Activated CD8-positive, alpha-beta T cell treated with anti-CD3 and anti-CD28 coated beads, Interleukin-2, amount 10 ng/mL, durations not matched to agents 7 days and 5 days (primary cell): ENCODE measurements at regions not wholly inside any gene's neighbourhood (a gene's known extent, or its start where the extent isn't known, plus 50 kb on each side); places are given as distances from the start of the nearest gene placed in this dataset.

Experiments used
- ATAC-seq: fragments of 150-1000 bp; cut with Tn5 transposase; one replicate; pipeline ENCODE4 v1.10.0; 2021; ENCODE audit warnings: moderate library complexity
- CTCF ChIA-PET: fragments of 350-600 bp; sonication (Branson Sonifier 250); formaldehyde crosslinking; loops from one replicate; lab custom pipeline; 2021; ENCODE audit warnings: antibody characterized with exemption; lab: Charles Lee
- POLR2A ChIA-PET: fragments of 350-600 bp; sonication (Branson Sonifier 250); formaldehyde crosslinking; loops from one replicate; lab custom pipeline; 2021; ENCODE audit warnings: antibody characterized with exemption; lab: Charles Lee
- DNase-seq: peaks from one replicate; pipeline ENCODE4 v3.0.0-alpha.2; 2020
- H3K27ac Mint-ChIP-seq: one replicate; pipeline ENCODE4 v1.8.0; 2021; ENCODE audit warnings: mild to moderate bottlenecking, mixed read lengths
- H3K27me3 Mint-ChIP-seq: one replicate; pipeline ENCODE4 v1.8.0; 2021; ENCODE audit warnings: low read depth, mixed read lengths
- H3K36me3 Mint-ChIP-seq: one replicate; pipeline ENCODE4 v1.8.0; 2021; ENCODE audit warnings: low read depth, mixed read lengths
- H3K4me1 Mint-ChIP-seq: one replicate; pipeline ENCODE4 v1.8.0; 2021; ENCODE audit warnings: low read depth, mixed read lengths
- H3K4me3 Mint-ChIP-seq: one replicate; pipeline ENCODE4 v1.8.0; 2021; ENCODE audit warnings: mild to moderate bottlenecking, mixed read lengths
- H3K9me3 Mint-ChIP-seq: one replicate; pipeline ENCODE4 v1.8.0; 2022; ENCODE audit warnings: mixed read lengths; ENCODE audit not compliant: insufficient read depth

GRCh38 chr2:104408266-104408665 lies 445.6 kb upstream of the POU3F3 start:
- ATAC-seq, result no peak
- no peak overlapping the region for H3K27ac Mint-ChIP-seq
- H3K4me1 Mint-ChIP-seq, result no peaks in the 10 kb centered on the region
- no peaks in the 10 kb centered on the region for H3K27me3 Mint-ChIP-seq
- no peak overlapping the region for H3K4me3 Mint-ChIP-seq
- CTCF ChIA-PET, result no interaction called here
- H3K9me3 Mint-ChIP-seq, result no peaks in the 10 kb centered on the region
- POLR2A ChIA-PET, result no interaction called here
- H3K36me3 Mint-ChIP-seq, result no peaks in the 10 kb centered on the region
- DNase-seq, result no peak

DNA sequence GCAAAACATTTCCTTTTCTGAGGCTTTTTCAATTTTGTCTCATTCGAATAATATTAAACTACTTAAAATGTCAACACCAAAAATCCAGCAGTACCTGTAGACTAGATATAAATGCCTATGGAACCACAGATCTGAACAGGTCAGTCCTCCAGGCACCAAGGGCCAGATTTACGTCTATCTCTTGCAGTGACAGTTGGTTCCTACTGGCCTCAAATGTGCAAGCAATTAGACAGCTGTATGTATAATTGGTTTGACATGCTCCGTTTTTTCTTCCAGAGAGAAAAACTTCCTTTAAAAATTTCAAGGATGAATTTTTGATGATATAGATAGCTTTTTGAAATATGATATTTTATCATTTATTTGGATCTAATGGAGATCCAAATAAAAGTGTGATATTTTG lies 443.8 kb upstream of the POU3F3 start:
- Mint-ChIP-seq H3K27ac (no peak overlapping the region), H3K9me3 (no peaks in the 10 kb centered on the region), H3K4me1 (no peaks in the 10 kb centered on the region), H3K36me3 (no peaks in the 10 kb centered on the region), H3K4me3 (no peak overlapping the region), H3K27me3 (no peaks in the 10 kb centered on the region)
- ChIA-PET CTCF (no interaction called here), POLR2A (no interaction called here)
- ATAC-seq (no peak), DNase-seq (no peak)

- ATAC-seq (no peak), DNase-seq (peak; percentile 39)
- no peaks in the 10 kb centered on the region for H3K9me3 Mint-ChIP-seq
- H3K4me1 Mint-ChIP-seq, result no peaks in the 10 kb centered on the region
- no peak overlapping the region for H3K27ac Mint-ChIP-seq
- CTCF ChIA-PET, result no interaction called here
- no peak overlapping the region for H3K4me3 Mint-ChIP-seq
- POLR2A ChIA-PET, result no interaction called here
- no peaks in the 10 kb centered on the region for H3K27me3 Mint-ChIP-seq
- no peaks in the 10 kb centered on the region for H3K36me3 Mint-ChIP-seq
Observed at GRCh38 chr2:104412384-104412783, 441.5 kb upstream of the POU3F3 start.

GRCh38 chr2:104413890-104414289 lies 440.0 kb upstream of the POU3F3 start:
- DNase-seq (no peak), ATAC-seq (no peak)
- no peaks in the 10 kb centered on the region for H3K27me3 Mint-ChIP-seq
- H3K4me1 Mint-ChIP-seq, result no peaks in the 10 kb centered on the region
- no peaks in the 10 kb centered on the region for H3K9me3 Mint-ChIP-seq
- ChIA-PET POLR2A (no interaction called here), CTCF (no interaction called here)
- no peak overlapping the region for H3K27ac Mint-ChIP-seq
- no peaks in the 10 kb centered on the region for H3K36me3 Mint-ChIP-seq
- H3K4me3 Mint-ChIP-seq, result no peak overlapping the region

GRCh38 chr2:104415284-104415683 lies 438.6 kb upstream of the POU3F3 start:
- Mint-ChIP-seq H3K27me3 (no peaks in the 10 kb centered on the region), H3K9me3 (no peaks in the 10 kb centered on the region), H3K27ac (no peak overlapping the region), H3K4me3 (no peak overlapping the region), H3K36me3 (no peaks in the 10 kb centered on the region), H3K4me1 (no peaks in the 10 kb centered on the region)
- ChIA-PET CTCF (no interaction called here), POLR2A (no interaction called here)
- no peak for ATAC-seq
- DNase-seq, result no peak

DNA sequence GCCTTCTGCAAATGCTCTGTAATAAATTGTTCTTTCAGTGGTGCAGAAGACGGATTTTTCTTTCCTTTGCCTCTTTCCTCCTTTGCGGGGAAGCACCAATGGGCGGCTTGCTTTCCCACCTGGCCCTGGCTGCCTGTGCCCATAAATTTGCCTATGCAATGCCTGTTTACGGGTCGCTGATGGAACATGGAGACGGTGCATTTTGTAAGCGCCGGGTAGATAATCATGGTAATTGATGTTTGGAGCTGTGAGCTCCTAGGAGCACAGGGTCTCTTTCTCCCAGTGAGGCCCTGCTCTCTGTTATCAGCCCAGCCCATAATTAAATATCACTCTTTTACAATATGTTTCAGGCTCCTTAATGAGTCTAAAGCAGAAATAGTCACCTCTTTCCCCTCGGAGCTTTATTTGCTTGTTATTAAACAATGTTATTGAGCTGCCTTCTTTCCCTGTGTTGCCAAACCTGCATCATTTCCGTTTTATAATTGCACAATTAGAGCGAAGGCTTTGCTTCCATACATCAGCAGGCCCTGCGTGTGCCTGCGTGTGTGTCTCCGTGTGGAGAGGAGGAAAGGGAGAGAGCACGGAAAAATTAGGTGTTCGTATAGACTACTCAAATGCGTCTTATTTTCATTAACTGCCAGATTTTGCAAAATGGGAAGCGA lies 437.4 kb upstream of the POU3F3 start:
- no peaks in the 10 kb centered on the region for H3K4me1 Mint-ChIP-seq
- H3K27ac Mint-ChIP-seq, result no peak overlapping the region
- H3K36me3 Mint-ChIP-seq, result no peaks in the 10 kb centered on the region
- no peak overlapping the region for H3K4me3 Mint-ChIP-seq
- no peak for DNase-seq
- no peaks in the 10 kb centered on the region for H3K9me3 Mint-ChIP-seq
- ChIA-PET CTCF (no interaction called here), POLR2A (no interaction called here)
- no peak for ATAC-seq
- no peaks in the 10 kb centered on the region for H3K27me3 Mint-ChIP-seq

DNA sequence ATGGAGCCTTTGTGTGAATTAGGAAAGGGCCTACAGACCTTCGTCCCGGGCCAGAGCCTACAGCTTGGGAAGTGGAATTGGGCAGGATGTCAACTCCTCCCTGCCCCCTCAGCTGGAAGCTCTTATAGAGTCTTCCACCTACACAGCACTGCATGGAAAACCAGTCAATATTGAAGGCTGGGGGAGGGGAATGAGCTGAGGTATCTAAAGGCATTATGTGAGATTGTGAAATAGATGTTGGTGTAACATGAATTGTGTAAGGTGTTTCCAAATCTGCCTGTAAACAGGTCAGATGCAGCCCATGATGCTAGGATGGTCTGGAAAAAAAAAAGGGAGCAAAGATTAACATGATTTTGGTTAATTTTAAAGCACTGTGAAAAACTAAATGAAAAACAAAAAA lies 433.5 kb upstream of the POU3F3 start:
- CTCF ChIA-PET, result no interaction called here
- Mint-ChIP-seq H3K9me3 (no peaks in the 10 kb centered on the region), H3K27me3 (no peaks in the 10 kb centered on the region), H3K27ac (no peak overlapping the region), H3K4me1 (no peaks in the 10 kb centered on the region), H3K36me3 (no peaks in the 10 kb centered on the region), H3K4me3 (no peak overlapping the region)
- POLR2A ChIA-PET, result no interaction called here
- no peak for DNase-seq
- no peak for ATAC-seq

- H3K27ac Mint-ChIP-seq, result no peak overlapping the region
- H3K27me3 Mint-ChIP-seq, result no peaks in the 10 kb centered on the region
- H3K9me3 Mint-ChIP-seq, result no peaks in the 10 kb centered on the region
- CTCF ChIA-PET, result no interaction called here
- no peaks in the 10 kb centered on the region for H3K4me1 Mint-ChIP-seq
- POLR2A ChIA-PET, result no interaction called here
- no peak for DNase-seq
- no peak for ATAC-seq
- H3K36me3 Mint-ChIP-seq, result no peaks in the 10 kb centered on the region
- H3K4me3 Mint-ChIP-seq, result no peak overlapping the region
Observed at GRCh38 chr2:104420953-104421352, 433.0 kb upstream of the POU3F3 start.

- ChIA-PET CTCF (no interaction called here), POLR2A (no interaction called here)
- Mint-ChIP-seq H3K4me3 (no peak overlapping the region), H3K36me3 (no peaks in the 10 kb centered on the region), H3K9me3 (no peaks in the 10 kb centered on the region), H3K4me1 (no peaks in the 10 kb centered on the region), H3K27me3 (no peaks in the 10 kb centered on the region), H3K27ac (no peak overlapping the region)
- DNase-seq, result no peak
- no peak for ATAC-seq
Observed at GRCh38 chr2:104425850-104426595, 427.9 kb upstream of the POU3F3 start.

DNA sequence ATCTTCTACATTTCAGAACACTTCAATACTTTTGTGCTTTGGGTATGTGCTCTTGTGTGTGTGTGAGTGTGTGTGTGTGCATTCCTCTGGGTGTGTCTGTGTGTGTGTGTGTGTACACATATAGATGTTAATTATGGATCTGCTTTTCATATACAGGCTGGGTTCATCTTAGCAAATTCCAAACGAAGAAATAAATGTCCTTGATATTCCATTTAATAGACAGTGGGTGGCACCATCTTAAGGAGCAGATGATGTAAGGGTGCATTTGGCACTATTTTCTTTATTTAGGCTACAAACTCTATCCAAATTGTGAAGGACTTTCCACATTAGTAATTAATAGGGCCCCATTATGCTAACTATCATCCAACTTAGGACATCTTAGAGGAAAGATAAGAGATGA lies 425.8 kb upstream of the POU3F3 start:
- Mint-ChIP-seq H3K9me3 (no peaks in the 10 kb centered on the region), H3K27ac (no peak overlapping the region)

GRCh38 chr2:104429639-104430358 lies 424.1 kb upstream of the POU3F3 start:
- POLR2A ChIA-PET, result no interaction called here
- no peak for DNase-seq
- ATAC-seq, result no peak

More for the DNA sequence above, 425.8 kb upstream of the POU3F3 start:
- ChIA-PET CTCF (no interaction called here), POLR2A (no interaction called here)
- Mint-ChIP-seq H3K27me3 (no peaks in the 10 kb centered on the region), H3K4me3 (no peak overlapping the region), H3K36me3 (no peaks in the 10 kb centered on the region), H3K4me1 (no peaks in the 10 kb centered on the region)
- ATAC-seq, result no peak
- DNase-seq, result no peak

GRCh38 chr2:104430359-104430740 lies 423.6 kb upstream of the POU3F3 start:
- peaks cover 5% of the 10 kb centered on the region for H3K4me1 Mint-ChIP-seq
- H3K36me3 Mint-ChIP-seq, result no peaks in the 10 kb centered on the region
- no peak overlapping the region for H3K27ac Mint-ChIP-seq
- no peaks in the 10 kb centered on the region for H3K9me3 Mint-ChIP-seq
- POLR2A ChIA-PET, result no interaction called here
- CTCF ChIA-PET, result no interaction called here
- H3K27me3 Mint-ChIP-seq, result peaks cover 3% of the 10 kb centered on the region
- DNase-seq (no peak), ATAC-seq (no peak)
- H3K4me3 Mint-ChIP-seq, result no peak overlapping the region

More at GRCh38 chr2:104429639-104430358, 424.1 kb upstream of the POU3F3 start:
- Mint-ChIP-seq H3K4me3 (no peak overlapping the region), H3K36me3 (no peaks in the 10 kb centered on the region), H3K27me3 (no peaks in the 10 kb centered on the region), H3K4me1 (peaks cover 5% of the 10 kb centered on the region), H3K9me3 (no peaks in the 10 kb centered on the region), H3K27ac (no peak overlapping the region)
- CTCF ChIA-PET, result no interaction called here
